ENCODE measurements at regions not wholly inside any gene's neighbourhood (a gene's known extent, or its start where the extent isn't known, plus 50 kb on each side); places are given as distances from the start of the nearest gene placed in this dataset.

- H3K27me3 ChIP-seq = no peaks in the 10 kb centered on the region
- H3K9me3 ChIP-seq = no peaks in the 10 kb centered on the region
- intact Hi-C loops (cut with DNase I; ENCODE audit: low total_unique reads) = no loop called here
- DNase-seq = no peak
- peaks cover 0 to 4% (median 0%) of the 10 kb centered on the region in 4 donors for H3K4me1 ChIP-seq
- TF ChIP-seq POLR2A (IDR thresholded peaks at IDR 0.05) = no peak
- TF ChIP-seq, protein P1, sequence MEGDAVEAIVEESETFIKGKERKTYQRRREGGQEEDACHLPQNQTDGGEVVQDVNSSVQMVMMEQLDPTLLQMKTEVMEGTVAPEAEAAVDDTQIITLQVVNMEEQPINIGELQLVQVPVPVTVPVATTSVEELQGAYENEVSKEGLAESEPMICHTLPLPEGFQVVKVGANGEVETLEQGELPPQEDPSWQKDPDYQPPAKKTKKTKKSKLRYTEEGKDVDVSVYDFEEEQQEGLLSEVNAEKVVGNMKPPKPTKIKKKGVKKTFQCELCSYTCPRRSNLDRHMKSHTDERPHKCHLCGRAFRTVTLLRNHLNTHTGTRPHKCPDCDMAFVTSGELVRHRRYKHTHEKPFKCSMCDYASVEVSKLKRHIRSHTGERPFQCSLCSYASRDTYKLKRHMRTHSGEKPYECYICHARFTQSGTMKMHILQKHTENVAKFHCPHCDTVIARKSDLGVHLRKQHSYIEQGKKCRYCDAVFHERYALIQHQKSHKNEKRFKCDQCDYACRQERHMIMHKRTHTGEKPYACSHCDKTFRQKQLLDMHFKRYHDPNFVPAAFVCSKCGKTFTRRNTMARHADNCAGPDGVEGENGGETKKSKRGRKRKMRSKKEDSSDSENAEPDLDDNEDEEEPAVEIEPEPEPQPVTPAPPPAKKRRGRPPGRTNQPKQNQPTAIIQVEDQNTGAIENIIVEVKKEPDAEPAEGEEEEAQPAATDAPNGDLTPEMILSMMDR (IDR thresholded peaks at IDR 0.05) = no peak
- TF ChIP-seq POLR2AphosphoS5 (IDR thresholded peaks at IDR 0.05) = no peak
- no peak for TF ChIP-seq EP300 (IDR thresholded peaks at IDR 0.05; ENCODE audit: low read depth)
- no peaks in the 10 kb centered on the region for H3K36me3 ChIP-seq
- no peak overlapping the region for H3K27ac ChIP-seq
- in situ Hi-C loops (cut with MboI; ENCODE audit: low pct_ligation_motif_present in 1 of 4, low pct_unique_long_range_greater_than_20kb in 1 of 4, low sequenced_read_pairs in 3 of 4) = no loop called here
- no peak overlapping the region for H3K4me3 ChIP-seq
- 89 to 90% methylated on average over 4 of the region's 4 CpGs for WGBS, 2 donors (ENCODE audit: low coverage in 1 of 2)
Observed at GRCh38 chr1:87398641-87399040, 70.0 kb downstream of the LMO4 start.

- Histone ChIP-seq H3K27ac (no peak overlapping the region), H3K9me3 (no peaks in the 10 kb centered on the region), H3K36me3 (no peaks in the 10 kb centered on the region), H3K27me3 (no peaks in the 10 kb centered on the region), H3K4me3 (no peak overlapping the region), H3K4me1 (peaks cover 0 to 4% (median 0%) of the 10 kb centered on the region in 4 donors)
- TF ChIP-seq, protein P1 (IDR thresholded peaks at IDR 0.05) = no peak
- no peak for TF ChIP-seq EP300 (IDR thresholded peaks at IDR 0.05; ENCODE audit: low read depth)
- no peak for TF ChIP-seq POLR2AphosphoS5 (IDR thresholded peaks at IDR 0.05)
- TF ChIP-seq POLR2A (IDR thresholded peaks at IDR 0.05) = no peak
- intact Hi-C loops (cut with DNase I; ENCODE audit: low total_unique reads) (no loop called here), in situ Hi-C loops (cut with MboI; ENCODE audit: low pct_ligation_motif_present in 1 of 4, low pct_unique_long_range_greater_than_20kb in 1 of 4, low sequenced_read_pairs in 3 of 4) (no loop called here)
- no peak for DNase-seq
- WGBS, 2 donors (ENCODE audit: low coverage in 1 of 2) = 58 to 73% methylated on average over 2 of the region's 2 CpGs
Observed at GRCh38 chr1:87399264-87399663, 70.6 kb downstream of the LMO4 start.

DNA sequence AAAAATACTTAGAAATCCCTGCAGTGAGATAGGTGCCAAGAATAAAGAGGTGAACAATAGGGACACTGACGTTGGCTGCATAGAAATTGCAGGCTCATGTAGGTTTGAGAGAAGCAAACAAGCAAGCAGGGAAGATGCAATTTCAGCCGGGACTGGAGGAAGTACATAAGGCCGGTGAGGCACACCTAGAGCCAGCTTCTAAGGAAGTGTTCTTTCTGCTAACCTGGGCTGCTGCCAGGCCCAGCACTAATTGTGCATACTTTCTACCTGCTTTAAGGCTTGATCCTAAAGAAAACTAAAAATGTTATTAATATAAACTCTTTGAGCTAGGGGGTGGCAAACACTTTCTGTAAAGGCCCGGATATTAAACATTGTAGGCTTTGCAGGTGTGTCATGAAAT lies 71.0 kb downstream of the LMO4 start:
- DNase-seq = peak; percentile 33
- in situ Hi-C loops (cut with MboI; ENCODE audit: low pct_ligation_motif_present in 1 of 4, low pct_unique_long_range_greater_than_20kb in 1 of 4, low sequenced_read_pairs in 3 of 4) = no loop called here
- H3K27ac ChIP-seq = no peak overlapping the region
- intact Hi-C loops (cut with DNase I; ENCODE audit: low total_unique reads) = no loop called here
- H3K36me3 ChIP-seq = no peaks in the 10 kb centered on the region
- 38 to 86% methylated on average over 1 to 4 of the region's 4 CpGs for WGBS, 2 donors (ENCODE audit: low coverage in 1 of 2)
- peaks cover 0 to 4% (median 0%) of the 10 kb centered on the region in 4 donors for H3K4me1 ChIP-seq
- TF ChIP-seq POLR2AphosphoS5 (IDR thresholded peaks at IDR 0.05) (no peak), POLR2A (IDR thresholded peaks at IDR 0.05) (no peak), EP300 (IDR thresholded peaks at IDR 0.05; ENCODE audit: low read depth) (no peak)
- TF ChIP-seq, protein P1 (IDR thresholded peaks at IDR 0.05) = no peak
- no peak overlapping the region for H3K4me3 ChIP-seq
- no peaks in the 10 kb centered on the region for H3K9me3 ChIP-seq
- no peaks in the 10 kb centered on the region for H3K27me3 ChIP-seq

GRCh38 chr1:87400813-87401212 lies 72.1 kb downstream of the LMO4 start:
- 80 to 89% methylated on average over 1 of the region's 1 CpG for WGBS, 2 donors (ENCODE audit: low coverage in 1 of 2)
- H3K9me3 ChIP-seq = no peaks in the 10 kb centered on the region
- H3K36me3 ChIP-seq = no peaks in the 10 kb centered on the region
- intact Hi-C loops (cut with DNase I; ENCODE audit: low total_unique reads) (no loop called here), in situ Hi-C loops (cut with MboI; ENCODE audit: low pct_ligation_motif_present in 1 of 4, low pct_unique_long_range_greater_than_20kb in 1 of 4, low sequenced_read_pairs in 3 of 4) (no loop called here)
- H3K4me1 ChIP-seq = peaks cover 0 to 4% (median 0%) of the 10 kb centered on the region in 4 donors
- no peak for DNase-seq
- no peak overlapping the region for H3K4me3 ChIP-seq
- TF ChIP-seq POLR2AphosphoS5 (IDR thresholded peaks at IDR 0.05) (no peak), EP300 (IDR thresholded peaks at IDR 0.05; ENCODE audit: low read depth) (no peak), POLR2A (IDR thresholded peaks at IDR 0.05) (no peak)
- H3K27ac ChIP-seq = no peak overlapping the region
- H3K27me3 ChIP-seq = no peaks in the 10 kb centered on the region
